Keratinocyte (primary cell): ENCODE measurements at regions not wholly inside any gene's neighbourhood (a gene's known extent, or its start where the extent isn't known, plus 50 kb on each side); places are given as distances from the start of the nearest gene placed in this dataset.

Source experiments
- DNase-seq: peaks from one replicate; pipeline ENCODE4 v3.0.0-alpha.2; 2011; ENCODE audit warnings: low read depth, missing footprints, low spot score
- FAIRE-seq: peaks from 2 replicates; lab custom pipeline; 2011; peaks lifted over from hg19 to GRCh38; lab: Jason Lieb, UNC
- H2AFZ ChIP-seq: 2 replicates; pipeline ENCODE4 v1.6.0; 2012; ENCODE audit warnings: low read length, control low read depth, inconsistent platforms; ENCODE audit not compliant: control insufficient read depth
- H3K27ac ChIP-seq: 2 replicates; pipeline ENCODE4 v1.5.1; 2011; ENCODE audit warnings: low read length; ENCODE audit not compliant: control insufficient read depth, insufficient read depth
- H3K27me3 ChIP-seq: 3 replicates; pipeline ENCODE4 v1.6.0; 2011; ENCODE audit warnings: low read length; ENCODE audit not compliant: control insufficient read depth, insufficient read depth; ENCODE audit errors: extremely low read depth
- H3K36me3 ChIP-seq, 2 experiments: 2 replicates in 1 of 2; 3 replicates in 1 of 2; pipeline ENCODE4 v1.5.1; 2011; ENCODE audit warnings: low read length in 2 of 2, mild to moderate bottlenecking in 1 of 2; ENCODE audit not compliant: control insufficient read depth in 2 of 2, insufficient read depth in 2 of 2; ENCODE audit errors: extremely low read depth in 1 of 2
- H3K4me1 ChIP-seq: 3 replicates; pipeline ENCODE4 v1.5.1; 2011; ENCODE audit warnings: low read length; ENCODE audit not compliant: control insufficient read depth, insufficient read depth; ENCODE audit errors: extremely low read depth
- H3K4me2 ChIP-seq: 3 replicates; pipeline ENCODE4 v1.6.0; 2011; ENCODE audit warnings: low read depth, low read length; ENCODE audit not compliant: control insufficient read depth, insufficient read depth; ENCODE audit errors: extremely low read depth
- H3K4me3 ChIP-seq, 3 experiments: fragments of 200-600 bp in 1 of 3; sonication (generic) in 1 of 3; 2 replicates in 2 of 3; 3 replicates in 1 of 3; pipeline ENCODE4 v1.5.1; 2011 to 2016; ENCODE audit warnings: low read length in 3 of 3, mild to moderate bottlenecking in 3 of 3, control low read depth in 2 of 3, inconsistent platforms in 1 of 3, low read depth in 1 of 3, mixed read lengths in 1 of 3, mixed run types in 1 of 3, moderate library complexity in 1 of 3; ENCODE audit not compliant: control insufficient read depth in 2 of 3, insufficient read depth in 2 of 3; ENCODE audit errors: extremely low read depth in 1 of 3
- H3K79me2 ChIP-seq: 2 replicates; pipeline ENCODE4 v1.6.0; 2012; ENCODE audit warnings: low read length; ENCODE audit not compliant: control insufficient read depth, insufficient read depth
- H3K9ac ChIP-seq: 3 replicates; pipeline ENCODE4 v1.6.0; 2011; ENCODE audit warnings: low read length; ENCODE audit not compliant: control insufficient read depth, insufficient read depth; ENCODE audit errors: extremely low read depth
- H3K9me1 ChIP-seq: 3 replicates; pipeline ENCODE4 v1.6.0; 2011; ENCODE audit warnings: low read length; ENCODE audit not compliant: control insufficient read depth, insufficient read depth; ENCODE audit errors: extremely low read depth
- H3K9me3 ChIP-seq: 2 replicates; pipeline ENCODE4 v1.5.1; 2012; ENCODE audit warnings: low read depth, low read length; ENCODE audit not compliant: control insufficient read depth
- H4K20me1 ChIP-seq: 3 replicates; pipeline ENCODE4 v1.6.0; 2011; ENCODE audit warnings: low read length; ENCODE audit not compliant: control insufficient read depth, insufficient read depth; ENCODE audit errors: extremely low read depth
- CTCF ChIP-seq, 3 experiments: IDR thresholded peaks in 1 of 3; conservative IDR thresholded peaks in 1 of 3; optimal IDR thresholded peaks in 1 of 3; 2 replicates in 2 of 3; 3 replicates in 1 of 3; pipeline versions ENCODE3 to v1.5.1; 2011; ENCODE audit warnings: low read length in 3 of 3, mild to moderate bottlenecking in 3 of 3, moderate library complexity in 2 of 3, control low read depth in 1 of 3, inconsistent platforms in 1 of 3; ENCODE audit not compliant: insufficient read depth in 2 of 3; ENCODE audit errors: extremely low read depth in 1 of 3
- EZH2 ChIP-seq: IDR thresholded peaks from one replicate; pipeline ENCODE4 v1.6.1; 2012; ENCODE audit warnings: inconsistent platforms, mild to moderate bottlenecking, low read length, moderate library complexity
- dilution Hi-C: fragments of 300-500 bp; cut with MboI; formaldehyde crosslinking; loops from one replicate; pipeline ENCODE4 v1.7.0; 2020; ENCODE audit warnings: low sequenced_read_pairs; ENCODE audit not compliant: extremely low pct_ligation_motif_present

GRCh38 chr15:25175033-25175788 is 220.4 kb downstream of the SNRPN start:
- no peak overlapping the region for H3K27ac ChIP-seq
- H3K79me2 ChIP-seq, result no peaks in the 10 kb centered on the region
- no peak overlapping the region for H2AFZ ChIP-seq
- H3K4me1 ChIP-seq, result no peaks in the 10 kb centered on the region
- FAIRE-seq (no peak), DNase-seq (no peak)
- no peak overlapping the region for H3K9ac ChIP-seq
- TF ChIP-seq EZH2, result no peak
- TF ChIP-seq CTCF (optimal IDR thresholded peaks at IDR 0.05 in 1 of 3, IDR thresholded peaks at IDR 0.05 in 1 of 3, conservative IDR thresholded peaks at IDR 0.05 in 1 of 3; ENCODE audit: extremely low read depth in 1 of 3, insufficient read depth in 2 of 3, low read length in 3 of 3), result no peak
- no peaks in the 10 kb centered on the region for H3K27me3 ChIP-seq
- H3K9me1 ChIP-seq, result no peaks in the 10 kb centered on the region
- no peak overlapping the region for H3K4me2 ChIP-seq
- no peaks in the 10 kb centered on the region for H4K20me1 ChIP-seq
- no peaks in the 10 kb centered on the region for H3K36me3 ChIP-seq
- no peak overlapping the region for H3K4me3 ChIP-seq
- dilution Hi-C loops, result no loop called here
- H3K9me3 ChIP-seq, result peaks cover 28% of the 10 kb centered on the region

- Histone ChIP-seq H3K9me1 (no peaks in the 10 kb centered on the region), H2AFZ (no peak overlapping the region), H3K9ac (no peak overlapping the region), H3K27me3 (no peaks in the 10 kb centered on the region), H3K4me2 (no peak overlapping the region), H3K27ac (no peak overlapping the region), H3K79me2 (no peaks in the 10 kb centered on the region), H3K9me3 (peaks cover 27% of the 10 kb centered on the region), H4K20me1 (no peaks in the 10 kb centered on the region), H3K36me3 (no peaks in the 10 kb centered on the region), H3K4me1 (no peaks in the 10 kb centered on the region), H3K4me3 (no peak overlapping the region)
- FAIRE-seq (no peak), DNase-seq (no peak)
- dilution Hi-C loops, result no loop called here
- TF ChIP-seq EZH2 (no peak), CTCF (optimal IDR thresholded peaks at IDR 0.05 in 1 of 3, IDR thresholded peaks at IDR 0.05 in 1 of 3, conservative IDR thresholded peaks at IDR 0.05 in 1 of 3; ENCODE audit: extremely low read depth in 1 of 3, insufficient read depth in 2 of 3, low read length in 3 of 3) (no peak)
These were observed 221.2 kb downstream of the SNRPN start for GRCh38 chr15:25175789-25176615.
